AG04450 (cell line): ENCODE measurements at regions not wholly inside any gene's neighbourhood (a gene's known extent, or its start where the extent isn't known, plus 50 kb on each side); places are given as distances from the start of the nearest gene placed in this dataset.

Experiments used
- CTCF ChIA-PET: fragments of 300-600, 350-600 bp; formaldehyde crosslinking; extraction: SDS; loops from one replicate; lab custom pipeline; 2022; ENCODE audit warnings: antibody characterized with exemption, inconsistent platforms; lab: Charles Lee
- POLR2A ChIA-PET: fragments of 350-600 bp; formaldehyde crosslinking; extraction: SDS; loops from one replicate; lab custom pipeline; 2021; ENCODE audit warnings: antibody characterized with exemption, inconsistent platforms; lab: Yijun Ruan, JAX
- DNase-seq: peaks from one replicate; pipeline ENCODE4 v3.0.0-alpha.2; 2011; ENCODE audit warnings: low read depth, low spot score
- H3K27ac ChIP-seq: one replicate; pipeline ENCODE4 v1.5.1; 2012; ENCODE audit warnings: low read depth, low read length, control low read depth
- H3K27me3 ChIP-seq: one replicate; pipeline ENCODE4 v1.6.0; 2012; ENCODE audit warnings: low read length; ENCODE audit not compliant: control insufficient read depth, insufficient read depth
- H3K4me3 ChIP-seq: 2 replicates; pipeline ENCODE4 v1.5.1; 2011; ENCODE audit warnings: mild to moderate bottlenecking, low read depth, low read length, control low read depth
- H3K9me3 ChIP-seq: 2 replicates; pipeline ENCODE4 v1.5.1; 2012; ENCODE audit warnings: low read length; ENCODE audit not compliant: control insufficient read depth, insufficient read depth
- TF ChIP-seq, protein P1 (sequence below): IDR thresholded peaks from 2 replicates; pipeline ENCODE4 v1.5.1; 2011; ENCODE audit warnings: low read depth, low read length, control low read depth, inconsistent platforms

DNA sequence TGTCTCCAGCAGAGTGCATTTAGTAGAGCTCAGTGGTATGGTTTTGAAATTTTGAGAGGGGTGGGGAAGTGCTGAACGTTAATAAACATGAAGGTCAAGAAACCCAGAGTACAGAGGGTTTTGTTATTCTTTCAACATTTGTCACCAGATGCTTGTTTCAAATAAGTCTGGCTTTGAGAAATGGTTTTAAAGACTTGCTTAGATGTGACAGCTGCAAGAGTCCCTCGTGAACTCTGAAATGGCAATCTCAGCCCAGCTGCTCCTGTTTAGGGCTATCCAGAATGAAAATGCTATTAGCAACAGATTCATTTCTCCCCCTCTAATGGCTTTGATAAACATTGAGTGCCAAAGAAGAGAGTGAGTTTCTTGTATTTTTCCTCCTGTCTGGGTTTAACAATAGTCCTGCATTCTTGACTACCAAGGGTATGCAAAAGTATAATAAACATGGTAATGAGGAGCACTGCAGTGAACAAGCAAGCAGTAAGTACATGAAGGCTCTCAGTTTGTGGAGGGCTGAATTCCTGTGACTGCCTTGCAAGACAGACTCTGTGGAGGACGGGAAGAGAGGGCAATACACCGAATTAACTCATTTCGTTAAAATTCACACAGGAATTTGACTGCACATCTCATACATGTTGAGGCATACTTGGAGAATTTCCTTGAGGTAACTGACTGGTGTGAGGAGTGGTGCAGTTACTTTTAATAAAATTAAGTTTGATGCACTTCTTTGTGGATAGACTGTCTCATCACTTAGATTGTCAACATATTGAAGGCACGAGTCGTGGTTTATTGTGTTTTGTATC, 490.9 kb downstream of the REEP3 start:
- H3K9me3 ChIP-seq = no peaks in the 10 kb centered on the region
- POLR2A ChIA-PET = no interaction called here
- CTCF ChIA-PET = no interaction called here
- TF ChIP-seq, protein P1, sequence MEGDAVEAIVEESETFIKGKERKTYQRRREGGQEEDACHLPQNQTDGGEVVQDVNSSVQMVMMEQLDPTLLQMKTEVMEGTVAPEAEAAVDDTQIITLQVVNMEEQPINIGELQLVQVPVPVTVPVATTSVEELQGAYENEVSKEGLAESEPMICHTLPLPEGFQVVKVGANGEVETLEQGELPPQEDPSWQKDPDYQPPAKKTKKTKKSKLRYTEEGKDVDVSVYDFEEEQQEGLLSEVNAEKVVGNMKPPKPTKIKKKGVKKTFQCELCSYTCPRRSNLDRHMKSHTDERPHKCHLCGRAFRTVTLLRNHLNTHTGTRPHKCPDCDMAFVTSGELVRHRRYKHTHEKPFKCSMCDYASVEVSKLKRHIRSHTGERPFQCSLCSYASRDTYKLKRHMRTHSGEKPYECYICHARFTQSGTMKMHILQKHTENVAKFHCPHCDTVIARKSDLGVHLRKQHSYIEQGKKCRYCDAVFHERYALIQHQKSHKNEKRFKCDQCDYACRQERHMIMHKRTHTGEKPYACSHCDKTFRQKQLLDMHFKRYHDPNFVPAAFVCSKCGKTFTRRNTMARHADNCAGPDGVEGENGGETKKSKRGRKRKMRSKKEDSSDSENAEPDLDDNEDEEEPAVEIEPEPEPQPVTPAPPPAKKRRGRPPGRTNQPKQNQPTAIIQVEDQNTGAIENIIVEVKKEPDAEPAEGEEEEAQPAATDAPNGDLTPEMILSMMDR = no peak
- no peak overlapping the region for H3K27ac ChIP-seq
- no peaks in the 10 kb centered on the region for H3K27me3 ChIP-seq
- DNase-seq = no peak
- no peak overlapping the region for H3K4me3 ChIP-seq

DNA sequence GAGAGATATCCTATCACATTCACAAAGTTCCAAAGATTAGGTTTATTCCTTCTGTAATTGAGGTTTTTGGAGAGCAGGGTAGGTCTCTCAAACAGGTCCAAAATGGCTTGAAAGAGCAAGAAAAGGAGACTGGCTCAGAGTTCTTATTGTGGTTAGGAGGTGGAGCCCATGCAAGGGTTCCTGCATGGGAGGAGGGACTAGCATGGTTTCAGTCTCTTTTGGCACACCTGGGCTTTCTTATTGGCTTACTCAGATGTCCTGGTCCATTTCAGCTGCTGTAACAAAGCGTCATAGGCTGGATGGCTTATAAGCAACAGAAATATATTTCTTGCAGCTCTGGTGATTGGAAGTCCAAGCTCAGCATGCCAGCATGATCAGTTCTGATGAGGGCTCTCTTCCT, 493.1 kb downstream of the REEP3 start:
- POLR2A ChIA-PET = no interaction called here

DNA sequence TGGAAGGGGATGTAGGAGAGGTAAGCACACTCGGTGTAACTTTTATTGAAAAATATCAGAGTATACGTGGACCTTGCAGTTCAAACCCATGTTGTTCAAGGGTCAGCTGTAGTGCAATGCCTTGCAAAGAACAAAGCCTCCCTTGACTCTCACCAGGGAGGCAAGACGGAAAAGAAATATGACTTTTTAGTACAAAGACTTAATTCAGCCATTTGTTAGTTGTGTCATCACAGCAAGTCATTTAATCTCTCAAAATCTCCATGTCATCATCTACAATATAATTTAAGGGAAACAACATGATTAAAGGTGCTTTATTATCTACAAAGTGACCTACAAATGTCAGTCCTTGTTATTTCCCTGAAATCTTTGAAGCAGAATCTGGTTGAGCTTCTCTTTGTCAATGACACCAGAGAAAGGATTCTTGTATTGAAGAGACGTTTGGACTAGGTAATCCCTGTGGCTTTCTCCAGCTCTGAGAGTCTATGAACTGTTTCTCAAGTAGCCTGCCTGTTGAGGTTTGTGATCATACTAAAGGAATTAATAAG, 502.8 kb downstream of the REEP3 start:
- TF ChIP-seq, protein P1 = no peak
- no peak for DNase-seq
- ChIA-PET POLR2A (no interaction called here), CTCF (no interaction called here)
- no peak overlapping the region for H3K27ac ChIP-seq
- no peaks in the 10 kb centered on the region; the same call in 1 of the 2 replicates for H3K9me3 ChIP-seq
- no peaks in the 10 kb centered on the region for H3K27me3 ChIP-seq
- no peak overlapping the region for H3K4me3 ChIP-seq

More for the DNA sequence above, 493.1 kb downstream of the REEP3 start:
- no peaks in the 10 kb centered on the region for H3K27me3 ChIP-seq
- no peak for DNase-seq
- no peak overlapping the region for H3K4me3 ChIP-seq
- no peaks in the 10 kb centered on the region for H3K9me3 ChIP-seq
- CTCF ChIA-PET = no interaction called here
- H3K27ac ChIP-seq = no peak overlapping the region
- TF ChIP-seq, protein P1 = no peak

DNA sequence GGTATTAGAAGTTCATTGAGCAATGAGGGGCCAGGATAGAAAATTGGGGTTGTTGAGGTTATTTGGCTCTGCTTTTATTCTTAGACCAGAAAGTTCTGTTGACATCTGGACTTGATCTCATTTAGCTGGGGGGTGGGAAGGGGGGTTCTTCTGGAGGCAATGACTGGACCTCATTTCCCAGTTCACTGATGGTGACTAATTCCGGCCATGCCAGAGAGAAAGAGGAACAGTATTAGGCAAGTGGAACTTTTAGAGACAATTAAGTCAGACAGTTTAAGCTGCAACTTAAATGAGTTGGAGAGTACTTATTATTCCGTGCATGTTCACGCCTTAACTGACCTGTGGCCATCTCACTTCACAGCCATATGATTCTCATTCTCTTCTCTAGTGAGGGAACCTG, 512.5 kb downstream of the REEP3 start:
- no peak overlapping the region for H3K27ac ChIP-seq
- DNase-seq = no peak
- ChIA-PET CTCF (interaction anchor here (0.6 to 2.5 kb wide), 2 partner anchors 9 to 266 kb away, joined by 3 to 8 read pairs; no protein-coding TSS in a partner anchor), POLR2A (no interaction called here)
- TF ChIP-seq, protein P1 = no peak
- H3K4me3 ChIP-seq = no peak overlapping the region
- no peaks in the 10 kb centered on the region for H3K9me3 ChIP-seq
- H3K27me3 ChIP-seq = no peaks in the 10 kb centered on the region

DNA sequence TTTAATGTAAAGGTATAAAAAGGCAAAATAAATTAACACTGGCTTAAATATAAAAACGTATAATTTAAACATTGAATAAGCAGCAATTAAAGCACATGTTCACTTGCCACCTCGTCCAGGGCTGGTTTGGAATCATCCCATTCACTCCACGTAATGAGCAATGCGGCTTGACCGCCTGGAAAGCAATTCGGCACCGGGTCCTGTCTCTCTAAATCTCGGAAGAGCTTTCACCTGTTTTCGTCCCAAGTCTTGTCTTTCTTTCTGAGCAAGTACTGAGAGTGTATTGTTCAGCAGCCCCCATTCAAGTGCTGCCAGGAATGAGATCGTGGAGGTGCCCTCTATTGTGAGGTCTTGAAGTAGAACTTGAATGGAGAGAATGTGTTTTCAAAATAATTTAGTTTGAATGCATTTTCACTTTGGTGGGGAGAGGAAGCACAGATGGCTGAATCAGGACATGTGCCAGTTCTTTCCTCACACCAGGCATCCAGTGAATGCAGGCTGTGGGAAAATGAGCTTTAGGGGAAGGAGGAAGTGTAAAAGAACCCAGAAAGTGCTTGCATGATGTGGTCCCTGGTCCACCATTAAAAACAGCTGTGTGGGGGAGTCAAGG, 515.2 kb downstream of the REEP3 start:
- POLR2A ChIA-PET = no interaction called here
- Histone ChIP-seq H3K27me3 (no peaks in the 10 kb centered on the region), H3K9me3 (no peaks in the 10 kb centered on the region), H3K27ac (no peak overlapping the region), H3K4me3 (no peak overlapping the region)
- no peak for DNase-seq
- CTCF ChIA-PET = interaction anchor here (0.7 kb wide), 1 partner anchor 372 kb away, joined by 3 read pairs; no protein-coding TSS in a partner anchor
- TF ChIP-seq, protein P1 = no peak
